Hematopoietic multipotent progenitor cell (in vitro differentiated cells): ENCODE measurements at regions not wholly inside any gene's neighbourhood (a gene's known extent, or its start where the extent isn't known, plus 50 kb on each side); places are given as distances from the start of the nearest gene placed in this dataset.

Experiments
- DNase-seq, 3 donors: peaks; one replicate each; pipeline ENCODE4 v3.0.0-alpha.2; 2011 to 2015; ENCODE audit warnings: low read depth in 2 of 3, low spot score in 2 of 3

- DNase-seq: no peak
Observed at GRCh38 chr7:45506059-45506458, 68.1 kb upstream of the ADCY1 start.

- DNase-seq: no peak
Observed at GRCh38 chr7:45509222-45509621, 64.9 kb upstream of the ADCY1 start.

- DNase-seq: no peak
Observed at GRCh38 chr7:45511721-45512597, 62.2 kb upstream of the ADCY1 start.

GRCh38 chr7:45514944-45515343, 59.2 kb upstream of the ADCY1 start:
- DNase-seq: no peak

- DNase-seq: no peak
Observed at GRCh38 chr7:45515346-45515745, 58.8 kb upstream of the ADCY1 start.
